IMR-90 (cell line): ENCODE measurements at regions not wholly inside any gene's neighbourhood (a gene's known extent, or its start where the extent isn't known, plus 50 kb on each side); places are given as distances from the start of the nearest gene placed in this dataset.

Experiments
- ATAC-seq: fragments of 200-7000 bp; cut with Tn5 transposase; 2 replicates; pipeline ENCODE4 v1.9.1; 2020; ENCODE audit warnings: low read depth, mild to moderate bottlenecking, moderate library complexity
- BruUV-seq: library from RNA; stranded (reverse); fragments of 400-500 nt; replicated peaks from 2 replicates; lab custom pipeline; 2021; lab: Mats Ljungman, UMichigan
- CTCF ChIA-PET: fragments of 300-600 bp; formaldehyde crosslinking; extraction: SDS; loops from one replicate; lab custom pipeline; 2021; ENCODE audit warnings: antibody characterized with exemption; lab: Yijun Ruan, JAX
- POLR2A ChIA-PET: fragments of 300-600 bp; sonication (Branson Sonifier 250); formaldehyde crosslinking; loops from one replicate; lab custom pipeline; 2022; ENCODE audit warnings: antibody characterized with exemption; ENCODE audit not compliant: unreplicated experiment; lab: Charles Lee
- DNase-seq: peaks from one replicate; pipeline ENCODE4 v3.0.0; 2013
- H2AFZ ChIP-seq: replicated peaks from 2 replicates; pipeline ENCODE3; 2013; ENCODE audit warnings: low read length, mild to moderate bottlenecking; ENCODE audit not compliant: poor library complexity
- H2AK5ac ChIP-seq: 2 replicates; pipeline ENCODE4 v1.6.1; 2013; ENCODE audit warnings: low read depth, low read length, inconsistent platforms
- H2AK9ac ChIP-seq: replicated peaks from 2 replicates; pipeline ENCODE3; 2013; ENCODE audit warnings: mild to moderate bottlenecking, low read depth, low read length, moderate library complexity; ENCODE audit not compliant: poor library complexity
- H2BK120ac ChIP-seq: 2 replicates; pipeline ENCODE4 v1.6.1; 2013; ENCODE audit warnings: low read depth, low read length, inconsistent platforms
- H2BK15ac ChIP-seq: 3 replicates; pipeline ENCODE4 v1.6.1; 2013; ENCODE audit warnings: low read depth, low read length, inconsistent platforms
- H2BK20ac ChIP-seq: 2 replicates; pipeline ENCODE4 v1.6.1; 2013; ENCODE audit warnings: low read depth, mild to moderate bottlenecking, inconsistent platforms, low read length, moderate library complexity
- H2BK5ac ChIP-seq: 2 replicates; pipeline ENCODE4 v1.6.1; 2013; ENCODE audit warnings: mild to moderate bottlenecking, low read depth, low read length, inconsistent platforms; ENCODE audit not compliant: poor library complexity, severe bottlenecking
- H3K14ac ChIP-seq: replicated peaks from 2 replicates; pipeline ENCODE4 v1.6.1; 2013; ENCODE audit warnings: low read depth, low read length, inconsistent platforms
- H3K18ac ChIP-seq: 2 replicates; pipeline ENCODE4 v1.6.1; 2013; ENCODE audit warnings: low read depth, low read length, control low read depth
- H3K23ac ChIP-seq: 2 replicates; pipeline ENCODE4 v1.6.1; 2013; ENCODE audit warnings: low read depth, low read length, inconsistent platforms
- H3K27ac ChIP-seq: 2 replicates; pipeline ENCODE4 v1.5.1; 2013; ENCODE audit warnings: mild to moderate bottlenecking, control low read depth, low read length; ENCODE audit not compliant: insufficient read depth
- H3K27me3 ChIP-seq: 2 replicates; pipeline ENCODE4 v1.6.1; 2013; ENCODE audit warnings: low read length; ENCODE audit not compliant: control insufficient read depth, insufficient read depth
- H3K36me3 ChIP-seq: 2 replicates; pipeline ENCODE4 v1.6.1; 2013; ENCODE audit warnings: low read length, mixed read lengths; ENCODE audit not compliant: control insufficient read depth, insufficient read depth
- H3K4ac ChIP-seq: 2 replicates; pipeline ENCODE4 v1.6.1; 2013; ENCODE audit warnings: low read depth, low read length, inconsistent platforms
- H3K4me1 ChIP-seq: 2 replicates; pipeline ENCODE4 v1.6.1; 2013; ENCODE audit warnings: low read length, mixed read lengths; ENCODE audit not compliant: control insufficient read depth, insufficient read depth
- H3K4me2 ChIP-seq: 2 replicates; pipeline ENCODE4 v1.6.1; 2013; ENCODE audit warnings: low read depth, mild to moderate bottlenecking, control low read depth, low read length, moderate library complexity
- H3K4me3 ChIP-seq: 2 replicates; pipeline ENCODE4 v1.5.1; 2013; ENCODE audit warnings: low read depth, mild to moderate bottlenecking, control low read depth, low read length, moderate library complexity; ENCODE audit not compliant: insufficient read depth
- H3K56ac ChIP-seq: 2 replicates; pipeline ENCODE4 v1.6.1; 2013; ENCODE audit warnings: low read length, inconsistent platforms; ENCODE audit not compliant: insufficient read depth; ENCODE audit errors: extremely low read depth
- H3K79me1 ChIP-seq, 2 experiments: 2 replicates each; pipeline ENCODE4 v1.6.1; 2013; ENCODE audit warnings: low read length in 2 of 2, inconsistent platforms in 1 of 2, low read depth in 1 of 2
- H3K9ac ChIP-seq: 2 replicates; pipeline ENCODE4 v1.6.1; 2013; ENCODE audit warnings: low read depth, low read length, control low read depth
- H3K9me1 ChIP-seq: 2 replicates; pipeline ENCODE4 v1.6.1; 2013; ENCODE audit warnings: low read length, inconsistent platforms; ENCODE audit not compliant: insufficient read depth
- H3K9me3 ChIP-seq: 2 replicates; pipeline ENCODE4 v1.6.1; 2013; ENCODE audit warnings: low read length; ENCODE audit not compliant: control insufficient read depth, insufficient read depth
- H4K20me1 ChIP-seq: 2 replicates; pipeline ENCODE4 v1.6.1; 2013; ENCODE audit warnings: low read length, inconsistent platforms; ENCODE audit not compliant: insufficient read depth
- H4K5ac ChIP-seq: 2 replicates; pipeline ENCODE4 v1.6.1; 2013; ENCODE audit warnings: mild to moderate bottlenecking, low read depth, low read length, control low read depth
- H4K8ac ChIP-seq, 2 experiments: 2 replicates each; pipeline ENCODE4 v1.6.1; 2013; ENCODE audit warnings: low read depth in 2 of 2, low read length in 2 of 2, control low read depth in 1 of 2, inconsistent platforms in 1 of 2
- H4K91ac ChIP-seq: 2 replicates; pipeline ENCODE4 v1.6.1; 2013; ENCODE audit warnings: low read depth, low read length, inconsistent platforms; ENCODE audit not compliant: insufficient read depth
- CEBPB ChIP-seq: IDR thresholded peaks from 2 replicates; pipeline ENCODE4 v1.6.1; 2012; ENCODE audit warnings: low read depth, low read length, improper control_type of control experiment
- MAFK ChIP-seq: IDR thresholded peaks from 2 replicates; pipeline ENCODE4 v1.6.1; 2012; ENCODE audit warnings: low read depth, low read length, improper control_type of control experiment
- MAZ ChIP-seq: IDR thresholded peaks from 2 replicates; pipeline ENCODE4 v1.6.1; 2012; ENCODE audit warnings: low read depth, mild to moderate bottlenecking, low read length, improper control_type of control experiment, moderate library complexity, borderline replicate concordance
- MXI1 ChIP-seq: IDR thresholded peaks from 2 replicates; pipeline ENCODE4 v1.6.1; 2012; ENCODE audit warnings: low read depth, mild to moderate bottlenecking, low read length, moderate library complexity, borderline replicate concordance
- NFE2L2 ChIP-seq: fragments of 150-350 bp; IDR thresholded peaks from 2 replicates; pipeline ENCODE4 v1.6.1; 2016; ENCODE audit warnings: low read depth, mild to moderate bottlenecking, low read length
- RFX5 ChIP-seq: IDR thresholded peaks from 2 replicates; pipeline ENCODE4 v1.8.0; 2012; ENCODE audit warnings: low read depth, mild to moderate bottlenecking, low read length, moderate library complexity
- SMC3 ChIP-seq: fragments of 150-350 bp; IDR thresholded peaks from 2 replicates; pipeline ENCODE4 v1.6.1; 2016; ENCODE audit warnings: low read depth, mild to moderate bottlenecking, antibody characterized with exemption, low read length, moderate library complexity
- WGBS, 2 experiments: methylation state at CpG; one replicate each; pipeline versions ENCODE4 v1.1.5 to v1.1.7; 2013; ENCODE audit warnings: missing lambda C conversion rate in 2 of 2; ENCODE audit not compliant: insufficient read length in 1 of 2; ENCODE audit errors: extremely low coverage in 2 of 2; 5-methylcytosine and 5-hydroxymethylcytosine counted together
- dilution Hi-C: fragments of 300-500 bp; cut with HindIII; formaldehyde crosslinking; loops from one replicate; pipeline ENCODE4 v1.14.3; 2018; ENCODE audit warnings: low sequenced_read_pairs; ENCODE audit not compliant: unreplicated experiment
- in situ Hi-C: fragments of 300-500 bp; cut with MboI; formaldehyde crosslinking; loops from 3 replicates; pipeline ENCODE4 v1.14.3; 2019; ENCODE audit warnings: low sequenced_read_pairs, inconsistent platforms, mixed read lengths
- intact Hi-C: fragments of 100-400 bp; cut with micrococcal nuclease; formaldehyde crosslinking; loops from 2 replicates; pipeline ENCODE4 v1.10.0; 2022
- TF ChIP-seq, protein P1 (sequence below): conservative IDR thresholded peaks from 2 replicates; pipeline ENCODE4 v1.5.1; 2012; ENCODE audit warnings: mild to moderate bottlenecking, low read depth, low read length, improper control_type of control experiment
- TF ChIP-seq, protein P2 (sequence below): fragments of 150-350 bp; IDR thresholded peaks from 2 replicates; pipeline ENCODE4 v1.6.1; 2016; ENCODE audit warnings: low read depth, mild to moderate bottlenecking, low read length, moderate library complexity, borderline replicate concordance

DNA sequence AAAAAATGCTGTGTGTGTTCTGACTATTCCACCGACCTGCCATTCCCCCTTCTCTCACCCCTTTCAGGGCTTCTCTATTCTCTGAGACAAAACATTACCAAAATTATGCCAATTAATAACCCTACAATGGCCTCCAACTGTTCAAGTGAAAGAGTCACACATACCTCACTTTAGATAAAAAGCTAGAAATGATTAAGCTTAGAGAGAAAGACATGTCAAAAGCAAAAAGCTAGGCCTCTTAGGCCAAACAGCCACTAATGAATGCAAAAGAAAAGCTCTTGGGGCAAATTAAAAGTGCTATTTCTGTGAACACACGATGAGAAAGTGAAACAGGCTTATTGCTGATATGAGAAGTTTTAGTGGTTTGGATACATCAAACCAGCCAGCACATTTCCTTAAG, 279.6 kb upstream of the GRAMD2B start:
- H3K36me3 ChIP-seq, result no peaks in the 10 kb centered on the region
- no peak overlapping the region for H3K4ac ChIP-seq
- no peak overlapping the region for H3K18ac ChIP-seq
- no peak overlapping the region for H2AFZ ChIP-seq
- ChIA-PET CTCF (no interaction called here), POLR2A (no interaction called here)
- intact Hi-C loops, result no loop called here
- no peaks in the 10 kb centered on the region for H3K79me1 ChIP-seq
- no peak overlapping the region for H2BK20ac ChIP-seq
- no peak for ATAC-seq
- no peaks in the 10 kb centered on the region for H3K9me1 ChIP-seq
- H3K4me2 ChIP-seq, result no peak overlapping the region
- no peak overlapping the region for H2BK15ac ChIP-seq
- no peaks in the 10 kb centered on the region for H4K20me1 ChIP-seq
- no peak for DNase-seq
- dilution Hi-C loops, result no loop called here
- WGBS, 2 experiments, result no CpG with 5 or more reads among the region's 2 CpGs
- no peak overlapping the region for H3K4me3 ChIP-seq
- peaks cover 3% of the 10 kb centered on the region for H3K4me1 ChIP-seq
- no peak overlapping the region for H4K5ac ChIP-seq
- no peak overlapping the region for H3K23ac ChIP-seq
- in situ Hi-C loops, result no loop called here
- no peak overlapping the region for H2BK120ac ChIP-seq
- H3K27me3 ChIP-seq, result no peaks in the 10 kb centered on the region
- no peak overlapping the region for H2AK9ac ChIP-seq
- H3K14ac ChIP-seq, result no peak overlapping the region
- H2AK5ac ChIP-seq, result no peak overlapping the region
- H2BK5ac ChIP-seq, result no peak overlapping the region
- no peak overlapping the region for H3K27ac ChIP-seq
- no peak overlapping the region for H4K91ac ChIP-seq
- TF ChIP-seq MAZ (no peak), MXI1 (no peak), MAFK (no peak), NFE2L2 (no peak), RFX5 (no peak), SMC3 (no peak), CEBPB (no peak)
- TF ChIP-seq, protein P1, sequence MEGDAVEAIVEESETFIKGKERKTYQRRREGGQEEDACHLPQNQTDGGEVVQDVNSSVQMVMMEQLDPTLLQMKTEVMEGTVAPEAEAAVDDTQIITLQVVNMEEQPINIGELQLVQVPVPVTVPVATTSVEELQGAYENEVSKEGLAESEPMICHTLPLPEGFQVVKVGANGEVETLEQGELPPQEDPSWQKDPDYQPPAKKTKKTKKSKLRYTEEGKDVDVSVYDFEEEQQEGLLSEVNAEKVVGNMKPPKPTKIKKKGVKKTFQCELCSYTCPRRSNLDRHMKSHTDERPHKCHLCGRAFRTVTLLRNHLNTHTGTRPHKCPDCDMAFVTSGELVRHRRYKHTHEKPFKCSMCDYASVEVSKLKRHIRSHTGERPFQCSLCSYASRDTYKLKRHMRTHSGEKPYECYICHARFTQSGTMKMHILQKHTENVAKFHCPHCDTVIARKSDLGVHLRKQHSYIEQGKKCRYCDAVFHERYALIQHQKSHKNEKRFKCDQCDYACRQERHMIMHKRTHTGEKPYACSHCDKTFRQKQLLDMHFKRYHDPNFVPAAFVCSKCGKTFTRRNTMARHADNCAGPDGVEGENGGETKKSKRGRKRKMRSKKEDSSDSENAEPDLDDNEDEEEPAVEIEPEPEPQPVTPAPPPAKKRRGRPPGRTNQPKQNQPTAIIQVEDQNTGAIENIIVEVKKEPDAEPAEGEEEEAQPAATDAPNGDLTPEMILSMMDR, result no peak
- TF ChIP-seq, protein P2, sequence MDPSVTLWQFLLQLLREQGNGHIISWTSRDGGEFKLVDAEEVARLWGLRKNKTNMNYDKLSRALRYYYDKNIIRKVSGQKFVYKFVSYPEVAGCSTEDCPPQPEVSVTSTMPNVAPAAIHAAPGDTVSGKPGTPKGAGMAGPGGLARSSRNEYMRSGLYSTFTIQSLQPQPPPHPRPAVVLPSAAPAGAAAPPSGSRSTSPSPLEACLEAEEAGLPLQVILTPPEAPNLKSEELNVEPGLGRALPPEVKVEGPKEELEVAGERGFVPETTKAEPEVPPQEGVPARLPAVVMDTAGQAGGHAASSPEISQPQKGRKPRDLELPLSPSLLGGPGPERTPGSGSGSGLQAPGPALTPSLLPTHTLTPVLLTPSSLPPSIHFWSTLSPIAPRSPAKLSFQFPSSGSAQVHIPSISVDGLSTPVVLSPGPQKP, result no peak
- no peak overlapping the region for H4K8ac ChIP-seq
- no peaks in the 10 kb centered on the region for H3K9me3 ChIP-seq
- no peak overlapping the region for H3K56ac ChIP-seq
- BruUV-seq, result no TSS peak
- no peak overlapping the region for H3K9ac ChIP-seq
